Motor neuron (in vitro differentiated cells): ENCODE measurements at regions not wholly inside any gene's neighbourhood (a gene's known extent, or its start where the extent isn't known, plus 50 kb on each side); places are given as distances from the start of the nearest gene placed in this dataset.
"Not testable (repeated sequence)": the region's sequence is repeated elsewhere in the genome, so short reads cannot be mapped to it uniquely, and the experiment has no call there.

Experiments
- ATAC-seq, 8 experiments: fragments of 200-7000 bp; cut with Tn5 transposase; replicated peaks in 6 of 8; 2 replicates each; pipeline ENCODE4 v1.8.0; 2021; ENCODE audit warnings: mild to moderate bottlenecking in 8 of 8, moderate library complexity in 8 of 8
- H3K27ac ChIP-seq, 2 donors: fragments of 250-450 bp; sonication (Bioruptor Pico); 2 replicates each; pipeline ENCODE4 v1.9.0; 2021; ENCODE audit warnings: antibody characterized with exemption in 2 of 2, mild to moderate bottlenecking in 2 of 2, moderate library complexity in 1 of 2
- H3K4me1 ChIP-seq, 2 donors: fragments of 250-450 bp; sonication (Bioruptor Pico); replicated peaks in 1 of 2; 2 replicates each; pipeline ENCODE4 v1.6.1; 2021; ENCODE audit warnings: antibody characterized with exemption in 2 of 2, mild to moderate bottlenecking in 2 of 2, moderate library complexity in 1 of 2
- H3K4me3 ChIP-seq, 5 donors: fragments of 250-450 bp; sonication (Bioruptor Pico); 2 replicates each; pipeline ENCODE4 v1.9.0; 2021; ENCODE audit warnings: antibody characterized with exemption in 5 of 5, mild to moderate bottlenecking in 5 of 5, moderate library complexity in 4 of 5
- WGBS, 10 experiments: fragments of 450-650 bp; shearing (Covaris generic); methylation state at CpG; one replicate each; pipeline ENCODE4 v1.0.0; 2022; 5-methylcytosine and 5-hydroxymethylcytosine counted together
- in situ Hi-C, 9 experiments: fragments of 400-800 bp; cut with MboI; loops; one replicate each; pipeline ENCODE4 v1.15.0; 2021; ENCODE audit warnings: low sequenced_read_pairs in 9 of 9, low pct_unique_long_range_greater_than_20kb in 2 of 9; ENCODE audit not compliant: unreplicated experiment in 9 of 9

DNA sequence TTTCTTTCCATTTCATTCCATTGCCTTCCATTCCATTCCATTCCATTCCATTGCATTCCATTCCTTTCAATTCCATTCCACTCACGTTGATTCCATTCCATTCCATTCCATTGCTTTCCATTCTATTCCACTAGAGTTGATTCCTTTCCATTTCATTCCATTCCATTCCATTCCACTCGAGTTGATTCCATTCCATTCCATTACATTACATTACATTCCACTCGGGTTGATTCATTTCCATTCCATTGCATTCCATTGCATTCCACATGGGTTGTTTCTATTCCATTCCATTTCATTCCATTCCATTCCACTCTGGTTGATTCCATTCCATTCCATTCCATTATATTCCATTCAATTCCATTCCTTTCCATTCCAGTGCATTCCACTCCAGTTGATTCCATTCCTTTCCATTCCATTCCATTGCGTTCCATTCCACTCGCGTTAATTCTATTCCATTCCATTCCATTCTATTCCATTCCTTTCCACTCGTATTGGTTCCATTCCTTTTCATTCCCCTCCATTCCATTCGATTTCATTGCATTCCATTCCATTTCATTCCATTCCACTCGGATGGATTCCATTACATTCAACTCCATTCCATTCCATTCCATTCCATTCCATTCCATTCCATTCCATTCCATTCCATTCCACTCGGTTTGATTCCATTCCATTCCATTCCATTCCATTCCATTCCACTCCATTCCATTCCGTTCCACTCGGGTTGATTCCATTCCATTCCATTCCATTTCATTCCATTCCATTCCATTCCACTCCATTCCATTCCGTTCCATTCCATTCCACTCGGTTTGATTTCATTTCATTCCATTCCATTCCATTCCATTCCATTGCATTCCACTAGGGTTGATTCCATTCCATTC, 1139.1 kb downstream of the RPIA start:
- H3K4me1 ChIP-seq, in situ Hi-C loops, H3K27ac ChIP-seq, H3K4me3 ChIP-seq: not testable (repeated sequence)
- ATAC-seq, result peak in 1 of 8 experiments; percentile 27
- WGBS, 10 experiments, result 17 to 60% (median 38%) methylated on average over 14 of the region's 14 CpGs

DNA sequence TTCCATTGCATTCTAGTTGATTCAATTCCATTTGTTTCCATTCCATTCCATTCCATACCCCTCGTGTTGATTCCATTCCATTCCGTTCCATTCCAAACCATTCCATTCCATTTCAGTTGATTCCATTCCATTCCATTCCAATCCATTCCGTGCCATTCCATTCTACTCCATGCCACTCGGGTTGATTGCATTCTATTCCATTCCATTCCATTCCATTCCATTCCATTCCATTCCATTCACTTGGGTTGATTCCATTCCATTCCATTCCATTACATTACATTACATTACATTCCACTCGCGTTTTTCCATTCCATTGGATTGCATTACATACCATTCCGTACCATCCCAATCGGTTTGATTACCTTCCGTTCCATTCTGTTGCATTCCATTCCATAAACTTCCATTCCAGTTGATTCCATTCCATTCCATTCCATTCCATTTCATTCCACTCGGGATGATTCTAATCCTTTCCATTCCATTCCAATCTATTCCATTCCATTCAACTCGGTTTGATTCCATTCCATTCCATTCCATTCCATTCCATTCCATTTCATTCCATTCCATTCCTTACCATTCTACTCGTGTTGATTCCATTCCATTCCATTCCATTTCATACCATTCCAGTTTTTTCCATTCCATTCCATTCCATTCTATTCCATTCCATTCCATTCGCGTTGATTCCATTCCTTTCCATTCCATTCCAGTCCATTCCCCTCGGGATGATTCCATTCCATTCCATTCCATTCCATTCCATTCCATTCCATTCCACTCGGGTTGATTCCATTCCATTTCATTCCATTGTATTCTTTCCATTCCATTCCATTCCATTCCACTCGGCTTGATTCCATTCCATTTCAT, 1140.4 kb downstream of the RPIA start:
- no peak for ATAC-seq
- no peaks in the 10 kb centered on the region for H3K4me1 ChIP-seq
- no peak overlapping the region for H3K4me3 ChIP-seq
- H3K27ac ChIP-seq, result no peak overlapping the region
- 11 to 72% (median 48%) methylated on average over 16 to 17 of the region's 17 CpGs for WGBS, 10 experiments
- in situ Hi-C loops, result no loop called here

GRCh38 chr2:89833116-89833779, 1141.8 kb downstream of the RPIA start:
- no peak overlapping the region for H3K27ac ChIP-seq
- H3K4me1 ChIP-seq, result no peaks in the 10 kb centered on the region
- ATAC-seq, result peak in 2 of 8 experiments; percentile 34 to 57
- no peak overlapping the region for H3K4me3 ChIP-seq
- in situ Hi-C loops, result no loop called here
- 11 to 59% (median 37%) methylated on average over 11 to 12 of the region's 12 CpGs for WGBS, 10 experiments

DNA sequence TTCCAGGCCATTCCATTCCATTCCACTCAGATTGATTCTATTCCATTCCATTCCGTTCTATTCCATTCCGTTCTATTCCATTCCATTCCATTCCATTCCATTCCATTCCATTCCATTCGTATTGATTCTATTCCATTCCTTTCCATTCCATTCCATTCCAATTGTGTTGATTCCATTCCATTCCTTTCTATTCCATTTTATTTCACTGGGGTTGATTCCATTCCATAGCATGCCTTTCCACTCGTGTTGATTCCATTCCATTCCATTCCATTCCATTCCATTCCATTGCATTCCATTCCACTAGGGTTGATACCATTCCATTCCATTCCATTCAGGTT, 1142.3 kb downstream of the RPIA start:
- 2 to 65% (median 39%) methylated on average over 4 of the region's 4 CpGs for WGBS, 10 experiments
- no peak overlapping the region for H3K4me3 ChIP-seq
- no peaks in the 10 kb centered on the region for H3K4me1 ChIP-seq
- in situ Hi-C loops, result no loop called here
- ATAC-seq, result no peak
- H3K27ac ChIP-seq, result no peak overlapping the region

- no peaks in the 10 kb centered on the region for H3K4me1 ChIP-seq
- no peak for ATAC-seq
- no peak overlapping the region for H3K27ac ChIP-seq
- H3K4me3 ChIP-seq, result no peak overlapping the region
- in situ Hi-C loops, result no loop called here
- 9 to 57% (median 36%) methylated on average over 7 of the region's 7 CpGs for WGBS, 10 experiments
Observed at GRCh38 chr2:89834306-89834705, 1142.8 kb downstream of the RPIA start.

DNA sequence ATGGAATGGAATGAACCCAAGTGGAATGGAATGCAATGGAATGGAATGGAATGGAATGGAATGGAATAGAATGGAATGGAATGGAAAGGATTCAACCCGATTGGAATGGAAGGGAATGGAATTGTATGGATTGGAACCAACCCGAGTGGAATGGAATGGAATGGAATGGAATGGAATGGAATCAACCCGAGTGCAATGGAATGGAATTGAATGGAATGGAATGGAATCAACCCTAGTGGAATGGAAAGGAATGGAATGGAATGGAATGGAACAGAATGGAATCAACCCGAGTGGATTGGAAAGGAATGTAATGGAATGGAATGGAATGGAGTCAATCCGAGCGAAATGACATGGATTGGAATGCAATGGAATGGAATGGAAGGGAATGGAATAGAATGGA, 1144.9 kb downstream of the RPIA start:
- WGBS, 10 experiments, result 5 to 55% (median 30%) methylated on average over 6 of the region's 6 CpGs

GRCh38 chr2:89837962-89838625, 1146.6 kb downstream of the RPIA start:
- Histone ChIP-seq H3K4me3 (no peak overlapping the region), H3K27ac (no peak overlapping the region), H3K4me1 (no peaks in the 10 kb centered on the region)
- whole genome bisulfite sequencing, 10 experiments, result 7 to 54% (median 31%) methylated on average over 11 of the region's 11 CpGs
- no peak for ATAC-seq
- in situ Hi-C loops, result no loop called here

More for the DNA sequence above, 1144.9 kb downstream of the RPIA start:
- ATAC-seq, result peak in 2 of 8 experiments; percentile 42 to 69
- H3K4me1 ChIP-seq, H3K27ac ChIP-seq, H3K4me3 ChIP-seq, in situ Hi-C loops: not testable (repeated sequence)

GRCh38 chr2:89840175-89840574, 1148.7 kb downstream of the RPIA start:
- 17 to 58% (median 45%) methylated on average over 9 of the region's 9 CpGs for WGBS, 10 experiments
- ATAC-seq, in situ Hi-C loops, H3K27ac ChIP-seq, H3K4me3 ChIP-seq, H3K4me1 ChIP-seq: not testable (repeated sequence)

DNA sequence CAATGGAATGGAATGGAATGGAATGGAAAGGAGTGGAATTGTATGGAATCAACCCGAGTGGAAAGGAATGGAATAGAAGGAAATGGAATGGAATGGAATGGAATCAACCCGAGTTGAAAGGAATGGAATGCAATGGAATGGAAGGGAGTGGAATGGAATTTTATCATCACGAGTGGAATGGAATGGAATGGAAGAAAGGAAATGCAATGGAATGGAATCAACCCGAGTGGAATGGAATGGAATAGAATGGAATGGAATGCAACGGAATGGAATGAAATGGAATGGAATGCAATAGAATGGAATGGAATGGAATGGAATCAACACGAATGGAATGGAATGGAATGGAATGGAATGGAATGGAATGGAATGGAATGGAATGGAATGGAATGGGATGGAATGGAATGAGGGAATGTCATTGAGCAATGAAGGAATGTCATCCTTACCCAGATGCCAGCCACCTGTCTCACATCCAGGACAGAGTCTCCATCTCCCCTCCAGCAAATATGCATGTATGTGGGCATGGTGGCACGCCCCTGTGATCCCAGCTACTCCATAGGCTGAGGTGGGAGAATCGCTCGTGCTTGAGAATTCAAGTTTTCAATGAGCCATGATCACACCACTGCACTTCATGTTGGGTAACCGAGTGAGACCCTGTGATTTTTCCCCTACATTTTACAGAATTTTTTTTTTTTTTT, 1149.5 kb downstream of the RPIA start:
- H3K4me1 ChIP-seq, in situ Hi-C loops, ATAC-seq, H3K4me3 ChIP-seq, H3K27ac ChIP-seq: not testable (repeated sequence)
- 6 to 53% (median 28%) methylated on average over 7 to 10 of the region's 10 CpGs for WGBS, 10 experiments

- Histone ChIP-seq H3K4me3 (no peak overlapping the region), H3K27ac (no peak overlapping the region), H3K4me1 (no peaks in the 10 kb centered on the region)
- no peak for ATAC-seq
- 0 to 67% (median 31%) methylated on average over 1 to 3 of the region's 3 CpGs for WGBS, 10 experiments
- in situ Hi-C loops, result no loop called here
Observed at GRCh38 chr2:89841476-89841840, 1150.0 kb downstream of the RPIA start.

- Histone ChIP-seq H3K4me3 (no peak overlapping the region), H3K4me1 (no peaks in the 10 kb centered on the region), H3K27ac (no peak overlapping the region)
- in situ Hi-C loops, result no loop called here
- ATAC-seq, result no peak
- 1 to 59% (median 24%) methylated on average over 4 to 9 of the region's 9 CpGs for WGBS, 10 experiments
Observed at GRCh38 chr2:89842180-89842908, 1150.9 kb downstream of the RPIA start.
